ENCODE measurements at regions not wholly inside any gene's neighbourhood (a gene's known extent, or its start where the extent isn't known, plus 50 kb on each side); places are given as distances from the start of the nearest gene placed in this dataset.
A peak's percentile ranks its signal among the peaks of the same experiment; 100 is the strongest.

- no peak for DNase-seq
Measured at GRCh38 chr9:90078988-90079421, 474.2 kb downstream of the GADD45G start.

DNA sequence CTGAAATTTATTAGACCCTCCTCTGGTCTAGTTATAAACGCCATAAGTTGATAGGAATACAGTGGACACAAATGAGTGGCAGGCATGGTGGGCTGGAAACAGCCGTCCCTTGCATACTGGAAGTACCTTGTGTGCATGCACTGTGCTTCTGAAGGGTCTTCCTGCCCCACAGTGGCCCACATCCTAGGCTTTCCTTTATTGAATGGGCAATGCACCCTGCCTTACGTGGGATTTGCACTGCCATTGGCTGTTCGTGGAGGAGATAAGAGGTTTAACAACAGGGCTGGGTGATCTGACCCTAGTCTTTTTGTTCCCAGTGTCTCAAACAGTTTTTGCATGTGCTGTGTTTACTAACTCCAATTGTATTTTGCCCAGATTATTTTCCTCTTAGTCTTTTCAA is 480.8 kb downstream of the GADD45G start:
- DNase-seq, result no peak

DNA sequence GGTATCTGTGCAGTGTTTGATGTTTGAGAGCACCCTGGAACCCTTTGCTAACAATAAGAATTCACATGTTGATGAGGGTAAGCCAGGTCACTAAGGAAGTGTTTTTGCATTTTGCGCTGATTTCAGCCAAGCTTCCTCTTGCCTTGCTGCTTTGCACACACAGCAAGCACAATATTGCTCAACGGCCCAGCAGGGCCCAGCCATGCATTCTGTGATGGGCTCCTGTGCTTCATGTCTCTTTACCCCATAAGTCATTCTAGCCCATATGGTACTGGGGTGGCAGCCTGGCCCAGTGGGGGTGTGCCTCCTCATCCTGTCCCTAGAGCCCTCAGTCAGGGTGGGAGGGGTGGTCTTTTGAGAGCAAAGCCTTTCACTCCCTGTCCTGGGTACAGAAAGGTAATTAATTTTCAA is 481.3 kb downstream of the GADD45G start:
- no peak for DNase-seq

DNA sequence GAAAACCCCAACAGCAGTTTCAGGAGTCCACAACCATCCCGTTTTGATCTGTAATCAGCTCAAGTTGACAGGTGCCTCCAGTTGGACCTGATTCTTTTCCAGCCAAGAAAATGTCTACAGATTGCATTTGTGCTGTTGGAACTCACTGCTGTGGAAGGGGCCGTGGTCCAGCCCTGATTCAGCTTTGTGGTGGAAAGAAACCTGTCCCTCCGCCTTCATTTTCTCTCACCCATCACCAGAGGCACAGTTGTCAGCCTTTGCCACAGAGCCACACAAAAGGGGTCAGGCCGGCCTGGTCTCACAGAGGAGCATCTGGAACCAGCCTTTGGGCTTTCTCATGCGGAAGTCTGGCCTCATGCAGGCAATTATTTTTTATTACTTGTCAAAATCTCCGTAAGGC is 483.6 kb downstream of the GADD45G start:
- no peak for DNase-seq

DNA sequence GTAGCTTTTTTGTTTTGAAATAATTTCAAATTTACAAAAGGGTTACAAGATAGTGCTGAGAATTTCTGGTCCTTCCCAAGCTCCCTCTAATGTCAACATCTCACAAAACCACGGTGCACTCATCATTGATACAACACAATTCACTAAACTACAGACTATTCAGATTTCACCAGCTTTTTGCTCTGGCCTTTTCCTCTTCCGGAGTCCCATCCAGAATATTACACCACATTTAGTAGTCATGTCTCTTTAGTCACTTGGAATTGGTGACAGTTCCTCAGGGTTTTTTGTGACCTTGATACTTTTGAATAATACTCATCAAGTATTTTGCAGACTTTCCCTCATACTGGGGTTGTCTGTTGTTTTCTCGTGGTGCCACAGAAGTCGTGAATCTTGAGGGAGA is 484.0 kb downstream of the GADD45G start:
- no peak for DNase-seq

- DNase-seq, result no peak
Measured at GRCh38 chr9:90090997-90091396, 486.2 kb downstream of the GADD45G start.

GRCh38 chr9:90092508-90092907 is 487.7 kb downstream of the GADD45G start:
- DNase-seq, result no peak

DNA sequence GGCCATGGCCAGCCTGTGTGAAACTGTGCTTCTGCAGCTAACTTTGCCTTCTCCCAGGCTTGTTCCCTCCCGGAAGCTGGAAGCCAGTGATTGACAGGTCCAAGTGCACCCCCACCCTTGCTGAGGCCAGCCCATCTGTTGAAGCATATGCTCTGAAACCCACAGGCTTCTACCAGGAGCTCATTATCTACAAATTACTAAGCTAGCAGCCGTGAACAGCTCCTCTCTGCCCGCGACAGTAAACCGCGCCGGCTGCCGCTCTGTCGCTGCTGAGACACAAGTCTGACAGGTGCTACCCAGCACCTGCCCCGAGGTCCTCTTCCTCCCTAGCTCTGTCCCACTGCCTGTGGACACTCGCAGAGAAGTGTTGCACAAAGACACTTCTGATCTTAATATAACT is 490.9 kb downstream of the GADD45G start:
- no peak for DNase-seq

- no peak for DNase-seq
Measured at GRCh38 chr9:90097237-90097636, 492.4 kb downstream of the GADD45G start.

DNA sequence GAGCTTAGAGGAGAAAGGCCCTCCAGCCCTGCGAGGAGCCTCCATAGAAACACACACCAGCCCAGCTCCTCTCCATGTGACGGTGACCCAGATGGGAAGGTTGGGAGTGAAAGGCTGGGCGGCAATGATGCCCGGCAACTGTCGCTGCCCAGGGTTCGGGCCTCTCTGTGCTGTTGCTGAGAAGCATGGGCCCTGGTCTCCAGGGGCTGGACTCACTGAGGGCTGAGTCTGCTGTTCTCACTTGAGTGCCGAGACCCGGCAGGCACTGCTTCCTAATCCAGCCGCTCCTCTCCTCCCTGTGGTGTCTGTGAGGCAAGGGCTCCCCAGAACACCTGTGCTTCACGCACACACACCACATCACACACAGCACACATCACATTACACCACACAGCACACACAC is 493.6 kb downstream of the GADD45G start:
- no peak for DNase-seq

- DNase-seq, result peak; percentile 55
Measured at GRCh38 chr9:90099262-90099963, 494.6 kb downstream of the GADD45G start.

DNA sequence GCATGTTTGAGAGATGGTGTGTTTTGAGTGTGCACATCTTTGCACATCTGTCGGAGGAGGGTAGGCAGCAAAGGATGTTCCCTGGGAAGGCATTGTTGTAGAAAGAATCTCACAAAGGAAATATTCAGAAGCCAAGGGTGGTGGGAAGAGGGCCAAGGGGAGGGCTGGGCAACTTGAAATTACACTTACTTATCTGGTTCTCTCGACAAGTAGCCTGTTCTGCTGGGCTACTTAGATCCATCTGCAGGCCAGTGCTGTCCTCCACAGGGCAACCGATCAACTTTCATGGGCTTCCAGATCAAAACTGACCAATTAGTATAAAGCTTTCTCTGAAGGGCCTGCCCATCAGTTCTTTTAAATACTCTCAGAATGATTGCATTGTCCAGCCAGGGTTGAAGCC is 495.2 kb downstream of the GADD45G start:
- DNase-seq, result peak; percentile 71

GRCh38 chr9:90102292-90102901 is 497.6 kb downstream of the GADD45G start:
- peak; percentile 85 for DNase-seq

GRCh38 chr9:90103771-90104170 is 499.0 kb downstream of the GADD45G start:
- peak; percentile 14 for DNase-seq

DNA sequence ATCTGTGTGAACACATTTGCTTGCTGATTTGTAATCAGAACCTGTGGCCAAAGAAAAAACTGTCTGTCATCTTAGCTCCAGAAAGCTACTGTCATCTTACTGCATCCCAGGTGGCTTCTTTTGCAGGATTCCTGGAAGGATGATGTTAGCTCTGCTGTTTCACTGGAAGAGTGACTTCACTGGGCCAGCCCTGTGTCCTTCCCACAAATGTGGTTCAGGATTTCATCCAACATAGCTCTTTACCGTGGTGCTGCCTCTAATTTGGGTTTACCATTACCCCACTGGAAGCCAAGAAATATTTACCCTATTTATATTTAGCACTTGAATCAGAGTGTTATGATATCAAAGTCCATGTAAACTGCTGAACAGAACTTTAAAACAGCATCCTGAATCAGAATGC is 501.0 kb downstream of the GADD45G start:
- DNase-seq, result no peak

- peak; percentile 57 for DNase-seq
Measured at GRCh38 chr9:90107040-90107725, 502.4 kb downstream of the GADD45G start.

DNA sequence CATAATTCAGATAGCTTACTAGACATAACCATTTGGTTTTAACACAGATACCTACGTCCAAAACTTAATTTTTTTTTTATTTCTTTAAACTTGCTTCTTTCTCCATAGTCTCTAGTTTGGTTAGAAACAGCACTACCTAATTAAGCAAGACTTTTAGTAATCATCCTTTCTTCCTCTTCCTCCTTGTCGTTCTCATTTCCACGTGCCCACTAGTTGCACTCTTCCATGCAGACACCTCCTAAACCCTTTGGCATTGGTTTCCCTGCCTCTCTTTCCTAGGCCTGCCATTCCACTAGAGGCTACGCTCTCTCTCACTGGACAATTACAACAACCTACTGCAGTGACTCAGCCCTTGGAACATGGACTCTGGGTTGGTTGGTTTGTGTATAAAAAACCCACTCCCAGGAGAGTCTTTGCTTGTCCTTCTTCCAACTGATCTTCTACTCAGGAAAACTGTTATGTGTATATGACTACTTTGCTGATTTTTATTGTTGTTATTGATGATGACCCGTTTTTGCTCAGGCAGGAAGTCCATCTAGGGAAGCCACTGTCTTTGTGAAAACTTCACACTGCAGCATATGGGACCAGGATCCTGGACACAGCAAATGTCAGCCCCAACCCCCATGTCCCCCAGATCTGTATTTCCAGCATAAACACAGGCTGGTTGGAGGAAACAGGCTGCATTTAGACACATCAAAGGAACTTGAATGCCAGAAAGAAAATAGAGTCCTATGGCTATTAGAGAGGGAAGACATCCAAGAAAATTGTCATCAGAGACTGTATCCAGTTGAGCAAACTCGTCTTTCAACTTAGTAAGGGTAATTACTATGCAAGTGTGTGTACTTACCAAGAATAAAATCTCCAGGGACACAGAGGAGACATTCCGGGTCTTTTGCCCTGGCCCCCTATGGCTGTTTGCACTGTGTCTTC is 503.2 kb downstream of the GADD45G start:
- peak; percentile 46 for DNase-seq

GRCh38 chr9:90112788-90113187 is 508.0 kb downstream of the GADD45G start:
- peak; percentile 94 for DNase-seq

- DNase-seq, result peak; percentile 76
Measured at GRCh38 chr9:90114641-90115425, 510.0 kb downstream of the GADD45G start.

DNA sequence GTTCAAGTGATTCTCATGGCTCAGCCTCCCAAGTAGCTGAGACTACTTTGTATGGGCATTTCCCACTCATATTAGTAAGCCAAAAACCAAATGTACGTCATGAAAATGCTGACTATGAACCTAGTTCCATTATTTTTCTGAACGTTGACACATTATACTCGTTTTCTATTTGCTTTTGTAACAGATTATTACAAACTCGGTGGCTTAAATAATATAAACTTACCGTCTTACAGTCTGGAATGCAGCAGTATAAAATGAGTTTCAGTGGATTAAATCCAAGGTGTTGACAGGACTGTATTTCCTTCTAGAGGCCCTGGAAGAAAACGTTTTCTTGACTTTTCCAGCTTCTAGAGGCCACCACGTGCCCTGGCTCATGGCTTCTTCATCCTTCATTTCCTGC is 517.0 kb downstream of the GADD45G start:
- peak; percentile 80 for DNase-seq

DNA sequence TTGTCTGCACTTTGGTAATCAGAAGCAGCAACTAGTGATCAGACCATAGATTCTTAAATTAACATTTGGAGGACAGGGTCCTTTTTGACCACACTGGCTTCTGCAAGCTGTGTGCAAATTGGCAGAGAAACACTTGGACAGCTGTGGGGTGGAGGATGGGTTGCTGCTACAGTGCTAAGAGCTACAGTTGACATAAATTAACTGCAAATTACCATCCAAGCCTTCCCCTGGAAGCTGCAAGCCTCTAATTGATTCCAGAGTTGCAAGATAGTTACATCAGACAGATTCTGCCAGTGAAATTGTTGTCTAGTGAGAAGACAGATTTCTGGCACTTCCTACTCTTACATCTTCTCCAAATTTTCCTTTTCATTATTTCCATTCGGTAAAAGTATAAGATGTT is 517.7 kb downstream of the DIRAS2 start:
- peak; percentile 97 for DNase-seq

DNA sequence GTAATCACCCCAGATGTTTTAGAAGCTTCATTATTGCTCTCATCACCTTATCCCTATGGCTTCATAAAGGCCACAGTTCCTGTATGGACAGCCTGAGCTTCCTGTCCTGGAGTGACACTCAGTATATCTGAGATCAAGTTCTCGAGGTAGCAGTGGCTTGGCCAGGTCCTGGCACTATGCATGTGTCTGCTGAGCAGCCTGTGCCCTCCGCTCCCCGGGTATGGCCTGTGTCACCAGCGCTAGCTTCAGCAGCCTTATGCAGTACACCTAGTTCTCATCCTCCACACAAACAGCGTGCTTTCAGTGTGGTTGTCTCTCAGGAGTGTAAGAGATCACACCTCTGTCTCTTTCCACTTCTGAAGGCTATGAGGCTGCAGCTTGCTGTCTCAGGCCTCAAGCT is 514.7 kb downstream of the DIRAS2 start:
- DNase-seq, result no peak

Measured in fibroblast of upper back skin (primary cell).